Activated naive CD4-positive, alpha-beta T cell treated with anti-CD3 and anti-CD28 coated beads, Interleukin-2, amount 10 ng/mL, durations not matched to agents 7 days and 5 days (primary cell): ENCODE measurements at regions not wholly inside any gene's neighbourhood (a gene's known extent, or its start where the extent isn't known, plus 50 kb on each side); places are given as distances from the start of the nearest gene placed in this dataset.

Experiments used
- CTCF ChIA-PET: fragments of 350-600 bp; sonication (Branson Sonifier 250); formaldehyde crosslinking; loops from one replicate; lab custom pipeline; 2021; ENCODE audit warnings: antibody characterized with exemption; lab: Charles Lee
- DNase-seq: peaks from one replicate; pipeline ENCODE4 v3.0.0-alpha.2; 2020
- H3K27ac Mint-ChIP-seq: one replicate; pipeline ENCODE4 v1.8.0; 2021; ENCODE audit warnings: mild to moderate bottlenecking, moderate library complexity, mixed read lengths
- H3K27me3 Mint-ChIP-seq: one replicate; pipeline ENCODE4 v1.8.0; 2021; ENCODE audit warnings: mild to moderate bottlenecking, mixed read lengths
- H3K36me3 Mint-ChIP-seq: one replicate; pipeline ENCODE4 v1.8.0; 2021; ENCODE audit warnings: mixed read lengths
- H3K4me1 Mint-ChIP-seq: one replicate; pipeline ENCODE4 v1.8.0; 2021; ENCODE audit warnings: mixed read lengths
- H3K4me3 Mint-ChIP-seq: one replicate; pipeline ENCODE4 v1.8.0; 2021; ENCODE audit warnings: mild to moderate bottlenecking, moderate library complexity, mixed read lengths
- H3K9me3 Mint-ChIP-seq: one replicate; pipeline ENCODE4 v1.8.0; 2021; ENCODE audit warnings: mixed read lengths

DNA sequence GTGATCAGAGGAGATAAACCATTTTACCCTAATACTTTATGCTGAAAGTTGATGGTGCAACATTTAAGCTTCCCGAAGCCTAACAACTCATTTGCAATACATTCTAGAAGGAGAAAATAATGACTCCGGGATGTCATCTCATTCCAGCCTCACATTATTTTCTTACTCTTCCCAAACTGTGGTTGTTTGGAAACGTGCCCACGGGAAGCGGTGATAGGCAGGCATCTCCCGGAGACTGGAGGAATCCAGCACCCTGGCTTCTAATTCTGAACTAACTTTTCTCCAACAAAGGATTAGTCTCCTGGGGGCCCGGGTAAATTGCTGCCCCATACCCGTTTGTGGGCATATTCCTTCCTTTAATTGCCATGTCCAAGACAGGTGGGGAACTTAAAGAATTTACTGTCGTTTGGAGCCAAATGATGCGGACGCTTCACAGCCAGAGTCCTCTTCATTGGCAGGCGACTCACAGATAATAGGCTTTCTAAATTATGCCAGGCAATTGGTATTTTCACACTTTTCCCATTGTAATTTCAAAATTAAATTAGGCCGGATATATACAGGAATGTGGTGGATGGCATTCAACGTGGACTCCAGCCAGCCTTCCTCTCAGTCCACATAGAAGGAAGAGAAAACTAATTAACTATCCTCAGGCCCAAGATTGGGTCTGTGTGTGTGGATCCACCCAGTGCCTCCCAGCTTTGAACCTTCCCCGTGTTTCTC lies 278.1 kb downstream of the AJAP1 start:
- CTCF ChIA-PET, result no interaction called here
- Mint-ChIP-seq H3K9me3 (no peaks in the 10 kb centered on the region), H3K4me1 (no peaks in the 10 kb centered on the region), H3K4me3 (no peak overlapping the region), H3K27ac (no peak overlapping the region), H3K27me3 (no peaks in the 10 kb centered on the region), H3K36me3 (no peaks in the 10 kb centered on the region)
- no peak for DNase-seq

DNA sequence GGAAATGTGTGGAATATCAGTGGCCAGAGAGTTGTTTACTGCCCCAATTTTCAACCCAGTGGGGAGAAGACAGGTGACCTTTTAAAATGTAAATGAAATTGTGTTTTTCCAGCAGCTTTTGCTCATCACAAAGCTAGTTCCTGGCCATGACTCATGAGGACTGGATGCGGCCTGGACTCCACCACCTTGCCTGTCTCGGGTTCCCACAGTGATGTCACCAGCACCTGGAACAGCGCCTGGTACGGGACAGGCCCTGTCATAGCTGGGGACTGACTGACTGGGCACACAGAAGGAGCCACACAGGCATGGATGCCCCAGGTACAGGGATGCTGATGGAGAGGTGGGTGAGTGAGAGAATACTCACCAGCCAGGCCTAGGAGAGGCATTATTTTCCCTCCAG lies 277.1 kb downstream of the AJAP1 start:
- H3K36me3 Mint-ChIP-seq, result no peaks in the 10 kb centered on the region
- CTCF ChIA-PET, result no interaction called here

DNA sequence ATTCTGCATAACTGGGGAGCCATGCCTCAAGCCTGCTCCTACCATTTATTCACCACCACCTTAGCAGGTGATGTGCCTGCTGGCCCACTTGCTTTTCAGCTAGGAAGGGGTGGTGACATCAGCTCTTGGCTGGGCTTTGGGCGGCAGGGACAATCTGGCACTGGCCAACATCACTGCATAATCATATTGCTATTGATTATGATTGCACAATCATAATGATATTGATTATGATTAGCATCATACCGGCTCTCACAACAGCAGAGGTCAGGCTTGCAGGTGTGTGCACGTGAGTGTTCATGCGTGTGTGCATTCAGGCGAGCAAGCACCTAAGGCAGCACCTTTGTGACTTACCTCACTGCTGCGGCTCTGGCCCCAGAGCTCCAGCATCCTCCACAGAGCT lies 273.8 kb downstream of the AJAP1 start:
- CTCF ChIA-PET, result no interaction called here
- Mint-ChIP-seq H3K27ac (no peak overlapping the region), H3K27me3 (no peaks in the 10 kb centered on the region), H3K9me3 (no peaks in the 10 kb centered on the region), H3K4me3 (no peak overlapping the region), H3K4me1 (no peaks in the 10 kb centered on the region), H3K36me3 (no peaks in the 10 kb centered on the region)
- DNase-seq, result no peak

More for the DNA sequence above, 277.1 kb downstream of the AJAP1 start:
- Mint-ChIP-seq H3K9me3 (no peaks in the 10 kb centered on the region), H3K27ac (no peak overlapping the region), H3K27me3 (no peaks in the 10 kb centered on the region), H3K4me3 (no peak overlapping the region), H3K4me1 (no peaks in the 10 kb centered on the region)
- no peak for DNase-seq

DNA sequence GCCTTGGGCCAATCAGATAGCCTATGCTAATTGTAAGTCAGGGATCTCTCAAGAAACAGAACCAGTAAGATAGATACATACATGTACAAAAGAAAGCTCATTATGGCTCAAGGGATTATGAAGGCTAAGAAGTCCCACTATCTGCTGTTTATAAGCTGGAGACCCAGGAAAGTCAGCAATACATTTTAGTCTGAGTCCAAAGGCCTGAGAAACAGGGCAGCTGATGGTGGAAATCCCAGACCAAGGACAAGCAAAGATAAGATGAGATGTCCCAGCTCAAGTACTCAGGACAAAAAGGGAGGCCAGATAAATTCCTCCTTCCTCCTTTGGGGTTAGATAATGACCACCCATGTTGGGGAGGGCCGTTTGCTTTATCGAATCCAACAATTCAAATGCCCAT lies 269.9 kb downstream of the AJAP1 start:
- Mint-ChIP-seq H3K36me3 (no peaks in the 10 kb centered on the region), H3K4me3 (no peak overlapping the region), H3K27me3 (no peaks in the 10 kb centered on the region), H3K27ac (no peak overlapping the region), H3K9me3 (peaks cover 5% of the 10 kb centered on the region), H3K4me1 (no peaks in the 10 kb centered on the region)
- no peak for DNase-seq
- CTCF ChIA-PET, result no interaction called here

DNA sequence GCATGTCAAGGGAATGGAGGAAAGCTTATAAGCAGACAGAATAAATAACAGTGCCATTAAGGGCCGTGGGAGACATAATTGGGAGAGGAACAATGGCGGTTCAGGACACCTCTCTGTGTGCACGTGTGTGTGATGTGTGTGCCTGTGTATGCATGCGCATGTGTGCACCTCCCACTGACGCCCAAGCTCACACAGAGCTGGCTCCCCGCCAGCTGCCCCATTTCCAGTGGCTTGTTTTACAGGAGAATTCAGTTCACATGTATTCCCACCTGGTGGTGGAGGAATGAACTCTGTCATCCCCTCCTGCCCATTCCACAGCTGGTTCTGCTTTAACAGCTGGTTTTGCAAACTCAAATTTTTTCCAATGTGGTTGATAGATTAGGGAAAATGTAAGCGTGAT lies 262.2 kb downstream of the AJAP1 start:
- CTCF ChIA-PET, result no interaction called here
- no peak overlapping the region for H3K4me3 Mint-ChIP-seq
- H3K9me3 Mint-ChIP-seq, result peaks cover 5% of the 10 kb centered on the region
- no peaks in the 10 kb centered on the region for H3K36me3 Mint-ChIP-seq
- H3K27me3 Mint-ChIP-seq, result peaks cover 4% of the 10 kb centered on the region
- H3K4me1 Mint-ChIP-seq, result no peaks in the 10 kb centered on the region
- DNase-seq, result no peak
- no peak overlapping the region for H3K27ac Mint-ChIP-seq

DNA sequence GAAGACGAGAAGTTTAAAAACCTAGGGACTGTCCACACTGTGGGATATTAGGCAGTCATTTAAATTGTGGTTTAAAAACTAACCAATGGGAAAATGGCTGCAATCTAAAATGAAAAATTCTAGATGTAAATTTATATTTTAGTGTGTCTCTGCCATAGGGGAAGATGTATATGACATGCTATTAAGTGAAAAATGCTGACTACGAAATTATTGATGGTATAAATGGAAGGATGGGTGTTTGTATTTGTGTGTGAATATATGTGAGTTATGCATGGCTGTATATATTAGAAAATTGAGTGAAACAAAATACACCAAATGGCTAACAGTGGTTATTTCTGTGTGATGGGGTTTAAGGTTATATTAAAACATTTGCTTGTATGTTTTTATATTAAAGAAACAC lies 260.7 kb downstream of the AJAP1 start:
- H3K4me1 Mint-ChIP-seq, result no peaks in the 10 kb centered on the region
- H3K36me3 Mint-ChIP-seq, result no peaks in the 10 kb centered on the region
- peaks cover 4% of the 10 kb centered on the region for H3K27me3 Mint-ChIP-seq
- peaks cover 5% of the 10 kb centered on the region for H3K9me3 Mint-ChIP-seq
- CTCF ChIA-PET, result no interaction called here
- H3K4me3 Mint-ChIP-seq, result no peak overlapping the region
- DNase-seq, result no peak
- H3K27ac Mint-ChIP-seq, result no peak overlapping the region

DNA sequence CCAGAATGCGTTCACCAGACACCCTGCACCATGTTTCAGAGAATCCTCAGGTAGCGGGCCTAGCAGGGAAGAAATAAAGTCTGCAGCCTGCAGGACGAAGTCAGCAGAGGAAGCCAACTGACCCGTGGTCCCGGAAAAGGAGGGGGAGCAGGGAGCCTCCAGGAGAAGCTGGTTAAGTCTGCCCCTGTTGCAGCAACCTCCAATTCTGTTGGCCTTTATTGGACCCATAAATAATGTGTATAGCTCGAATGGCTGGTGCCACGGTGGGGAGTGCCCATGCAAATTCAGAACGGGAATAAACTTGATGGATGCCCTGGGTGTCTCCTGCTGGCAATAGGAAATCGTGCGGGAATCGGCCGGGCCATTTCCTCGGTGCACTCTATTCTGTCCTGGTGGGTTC lies 254.1 kb downstream of the AJAP1 start:
- H3K4me1 Mint-ChIP-seq, result no peaks in the 10 kb centered on the region
- H3K27ac Mint-ChIP-seq, result no peak overlapping the region
- no peaks in the 10 kb centered on the region for H3K36me3 Mint-ChIP-seq
- no peak overlapping the region for H3K4me3 Mint-ChIP-seq
- H3K9me3 Mint-ChIP-seq, result peaks cover 2% of the 10 kb centered on the region
- CTCF ChIA-PET, result no interaction called here
- no peaks in the 10 kb centered on the region for H3K27me3 Mint-ChIP-seq
- DNase-seq, result no peak

DNA sequence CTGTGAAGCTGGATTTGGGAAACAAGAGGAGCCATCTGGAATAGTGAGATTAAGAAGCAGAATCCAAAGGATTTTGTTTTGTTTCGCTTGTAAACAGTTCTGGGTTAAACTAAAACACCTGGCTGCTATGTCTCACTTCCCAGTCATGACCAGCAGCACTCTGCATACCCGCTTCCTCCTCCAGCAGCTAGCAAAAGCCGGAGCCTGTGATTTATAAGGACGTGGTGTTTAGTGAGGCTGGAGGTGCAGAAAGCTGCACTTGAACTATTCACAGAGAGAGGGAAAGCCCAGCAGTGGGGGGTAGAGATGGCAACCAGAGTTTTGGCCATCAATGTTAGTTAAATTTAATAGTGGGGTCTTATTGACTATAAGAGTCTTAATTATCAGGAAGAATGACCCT lies 240.2 kb downstream of the AJAP1 start:
- H3K27ac Mint-ChIP-seq, result no peak overlapping the region
- H3K4me1 Mint-ChIP-seq, result no peaks in the 10 kb centered on the region
- H3K4me3 Mint-ChIP-seq, result no peak overlapping the region
- no peak for DNase-seq
- no peaks in the 10 kb centered on the region for H3K36me3 Mint-ChIP-seq
- H3K27me3 Mint-ChIP-seq, result no peaks in the 10 kb centered on the region
- CTCF ChIA-PET, result no interaction called here
- H3K9me3 Mint-ChIP-seq, result peaks cover 4% of the 10 kb centered on the region

DNA sequence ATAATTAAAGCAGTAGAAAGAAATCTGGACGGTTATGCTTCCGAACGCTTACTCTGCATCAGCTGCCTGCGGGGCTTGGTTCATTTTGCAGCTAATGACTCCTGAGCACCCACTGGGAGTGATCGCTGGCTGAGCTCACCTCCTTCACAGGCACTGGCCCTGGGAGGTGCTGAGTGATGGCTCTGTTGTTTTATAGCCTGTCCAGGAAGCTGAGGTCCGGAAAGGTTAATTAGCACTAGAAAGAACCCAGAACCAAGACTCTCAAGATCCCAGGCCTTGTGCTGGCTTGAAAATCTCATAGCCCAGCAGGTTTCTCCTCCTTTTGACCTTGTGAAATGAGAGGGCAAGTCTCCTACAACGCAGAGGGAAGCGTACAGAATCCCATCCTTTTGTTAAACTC lies 226.2 kb downstream of the AJAP1 start:
- no peaks in the 10 kb centered on the region for H3K4me1 Mint-ChIP-seq
- H3K27me3 Mint-ChIP-seq, result no peaks in the 10 kb centered on the region
- no peak overlapping the region for H3K27ac Mint-ChIP-seq
- CTCF ChIA-PET, result no interaction called here
- DNase-seq, result no peak
- peaks cover 1% of the 10 kb centered on the region for H3K9me3 Mint-ChIP-seq
- no peaks in the 10 kb centered on the region for H3K36me3 Mint-ChIP-seq
- no peak overlapping the region for H3K4me3 Mint-ChIP-seq

DNA sequence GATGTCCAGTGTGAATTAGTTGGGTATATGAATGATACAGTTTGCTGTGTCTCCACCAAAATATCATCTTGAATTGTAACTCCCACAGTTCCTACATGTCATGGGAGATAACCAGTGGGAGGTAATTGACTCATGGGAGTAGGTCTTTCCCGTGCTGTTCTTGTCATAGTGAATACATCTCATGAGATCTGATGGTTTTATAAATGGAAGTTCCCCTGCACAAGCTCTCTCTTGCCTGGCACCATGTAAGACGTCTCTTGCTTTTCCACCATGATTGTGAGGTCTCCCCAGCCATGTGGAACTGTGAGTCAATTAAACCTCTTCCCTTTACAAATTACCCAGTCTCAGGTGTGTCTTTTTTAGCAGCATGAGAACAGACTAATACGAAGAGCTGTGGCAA lies 223.0 kb downstream of the AJAP1 start:
- no peak overlapping the region for H3K27ac Mint-ChIP-seq
- no peak overlapping the region for H3K4me3 Mint-ChIP-seq
- H3K9me3 Mint-ChIP-seq, result no peaks in the 10 kb centered on the region
- no peaks in the 10 kb centered on the region for H3K4me1 Mint-ChIP-seq
- no peaks in the 10 kb centered on the region for H3K36me3 Mint-ChIP-seq
- CTCF ChIA-PET, result no interaction called here
- no peak for DNase-seq
- H3K27me3 Mint-ChIP-seq, result no peaks in the 10 kb centered on the region

DNA sequence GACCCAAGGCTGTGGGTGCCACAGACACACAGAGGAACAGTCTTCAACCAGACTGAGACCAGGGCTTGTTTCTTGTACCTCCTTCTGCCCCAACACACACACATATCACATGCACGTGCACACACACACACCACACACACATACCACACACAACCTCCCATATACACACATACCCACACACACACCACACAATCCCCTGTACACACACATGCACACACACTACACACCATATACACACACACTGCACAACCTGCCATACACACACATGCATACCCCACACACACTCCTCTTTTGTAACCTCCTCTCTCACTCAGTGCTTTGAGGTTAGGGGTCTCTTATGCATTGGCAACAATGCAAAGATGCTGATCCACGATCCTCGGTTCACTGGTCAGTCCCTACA lies 217.0 kb downstream of the AJAP1 start:
- Mint-ChIP-seq H3K4me3 (no peak overlapping the region), H3K9me3 (no peaks in the 10 kb centered on the region), H3K27me3 (peaks cover 3% of the 10 kb centered on the region), H3K36me3 (no peaks in the 10 kb centered on the region), H3K4me1 (no peaks in the 10 kb centered on the region), H3K27ac (no peak overlapping the region)
- DNase-seq, result no peak
- CTCF ChIA-PET, result no interaction called here

DNA sequence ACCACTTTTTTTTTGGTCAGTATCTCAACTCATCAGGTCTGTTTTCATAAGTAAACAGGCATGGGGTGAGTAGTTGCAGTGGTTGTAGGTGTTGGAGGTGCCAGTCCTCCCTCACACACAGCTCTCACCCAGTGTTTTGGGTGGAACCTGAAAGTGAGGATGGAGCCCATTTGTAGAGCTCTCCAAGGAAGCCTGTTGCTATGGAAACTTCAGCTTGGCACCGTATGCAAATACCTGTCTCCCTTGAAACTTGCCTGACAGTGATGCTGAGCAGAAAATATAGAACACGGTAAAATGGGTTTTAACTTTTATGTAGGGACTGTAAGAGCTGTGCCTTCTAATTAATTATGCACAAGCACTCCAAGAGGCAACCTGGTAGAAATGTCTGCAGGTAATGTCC lies 214.1 kb downstream of the AJAP1 start:
- no peak overlapping the region for H3K4me3 Mint-ChIP-seq
- no peak for DNase-seq
- CTCF ChIA-PET, result no interaction called here
- no peaks in the 10 kb centered on the region for H3K9me3 Mint-ChIP-seq
- no peak overlapping the region for H3K27ac Mint-ChIP-seq
- H3K4me1 Mint-ChIP-seq, result no peaks in the 10 kb centered on the region
- peaks cover 3% of the 10 kb centered on the region for H3K27me3 Mint-ChIP-seq
- H3K36me3 Mint-ChIP-seq, result no peaks in the 10 kb centered on the region

DNA sequence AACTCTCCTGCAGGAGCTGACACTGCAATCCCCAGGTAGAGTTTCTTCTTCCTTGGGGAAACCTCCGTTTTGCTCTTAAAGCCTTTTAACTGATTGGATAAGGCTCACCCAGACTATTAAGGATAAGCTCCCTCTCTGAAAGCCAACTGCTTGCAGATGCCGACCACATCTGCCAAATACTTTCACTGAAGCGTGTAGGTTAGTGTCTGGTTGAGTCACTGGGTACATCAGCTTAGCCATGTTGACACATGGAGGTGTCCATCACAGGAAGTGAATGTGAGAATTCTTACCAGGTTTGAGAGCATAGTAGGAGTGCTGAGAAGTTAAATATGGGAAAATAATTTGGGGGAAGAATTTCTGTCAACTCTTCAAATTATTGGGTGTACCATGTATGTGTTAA lies 202.0 kb downstream of the AJAP1 start:
- no peak overlapping the region for H3K4me3 Mint-ChIP-seq
- CTCF ChIA-PET, result no interaction called here
- no peaks in the 10 kb centered on the region for H3K36me3 Mint-ChIP-seq
- no peaks in the 10 kb centered on the region for H3K4me1 Mint-ChIP-seq
- H3K27ac Mint-ChIP-seq, result no peak overlapping the region
- peaks cover 7% of the 10 kb centered on the region for H3K9me3 Mint-ChIP-seq
- no peak for DNase-seq
- H3K27me3 Mint-ChIP-seq, result no peaks in the 10 kb centered on the region

DNA sequence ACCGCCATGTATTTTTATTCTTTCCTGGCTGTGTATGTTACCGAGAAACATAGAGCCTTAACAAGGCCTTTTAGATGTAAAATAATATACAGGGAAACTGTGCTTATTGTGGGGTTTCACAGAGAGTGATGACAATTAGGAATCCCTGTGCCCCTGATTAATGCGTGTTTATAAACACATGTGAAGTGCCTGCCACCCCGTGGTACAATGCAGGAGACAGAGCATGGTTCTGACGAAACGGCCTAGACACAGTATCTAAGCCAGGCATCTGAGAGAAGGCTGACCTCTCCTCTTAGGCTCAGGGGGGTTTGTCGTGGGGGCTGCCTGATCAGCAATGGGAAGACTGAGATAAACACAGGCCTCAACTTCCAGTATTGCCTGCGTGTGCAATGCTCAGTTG lies 200.0 kb downstream of the AJAP1 start:
- CTCF ChIA-PET, result no interaction called here
- no peak for DNase-seq
- H3K27me3 Mint-ChIP-seq, result no peaks in the 10 kb centered on the region
- peaks cover 4% of the 10 kb centered on the region for H3K9me3 Mint-ChIP-seq
- no peak overlapping the region for H3K27ac Mint-ChIP-seq
- no peaks in the 10 kb centered on the region for H3K36me3 Mint-ChIP-seq
- no peaks in the 10 kb centered on the region for H3K4me1 Mint-ChIP-seq
- H3K4me3 Mint-ChIP-seq, result no peak overlapping the region

DNA sequence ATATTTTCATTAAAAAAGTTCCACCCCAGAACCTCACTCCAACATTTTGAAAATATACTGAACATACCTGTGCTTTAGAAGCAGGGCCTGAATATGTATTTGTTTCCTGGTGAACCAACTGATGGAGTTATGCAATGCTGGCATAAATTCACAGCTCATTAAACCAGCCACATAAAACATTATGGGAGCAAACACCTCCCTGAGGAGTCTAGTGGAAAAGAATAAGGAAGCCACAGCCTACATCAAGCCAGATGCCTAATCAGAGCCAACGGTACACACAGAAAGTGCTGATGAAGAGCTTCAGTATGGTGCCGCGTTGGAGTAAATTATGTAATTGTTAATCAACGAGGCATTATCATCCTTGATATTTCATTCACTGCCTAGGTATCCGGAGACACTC lies 199.5 kb downstream of the AJAP1 start:
- H3K4me1 Mint-ChIP-seq, result no peaks in the 10 kb centered on the region
- no peak for DNase-seq
- no peaks in the 10 kb centered on the region for H3K27me3 Mint-ChIP-seq
- no peaks in the 10 kb centered on the region for H3K36me3 Mint-ChIP-seq
- H3K4me3 Mint-ChIP-seq, result no peak overlapping the region
- H3K9me3 Mint-ChIP-seq, result peaks cover 4% of the 10 kb centered on the region
- H3K27ac Mint-ChIP-seq, result no peak overlapping the region
- CTCF ChIA-PET, result no interaction called here
